Dedifferentiated amniotic fluid mesenchymal stem cell (primary cell): ENCODE measurements at regions not wholly inside any gene's neighbourhood (a gene's known extent, or its start where the extent isn't known, plus 50 kb on each side); places are given as distances from the start of the nearest gene placed in this dataset.
"Not testable (repeated sequence)": the region's sequence is repeated elsewhere in the genome, so short reads cannot be mapped to it uniquely, and the experiment has no call there.

Source experiments
- DNase-seq: peaks from one replicate; pipeline ENCODE4 v3.0.0-alpha.2; 2016; ENCODE audit errors: extremely low spot score

GRCh38 chr11:81888391-81888790 is 845.3 kb downstream of the FAM181B start:
- no peak for DNase-seq

DNA sequence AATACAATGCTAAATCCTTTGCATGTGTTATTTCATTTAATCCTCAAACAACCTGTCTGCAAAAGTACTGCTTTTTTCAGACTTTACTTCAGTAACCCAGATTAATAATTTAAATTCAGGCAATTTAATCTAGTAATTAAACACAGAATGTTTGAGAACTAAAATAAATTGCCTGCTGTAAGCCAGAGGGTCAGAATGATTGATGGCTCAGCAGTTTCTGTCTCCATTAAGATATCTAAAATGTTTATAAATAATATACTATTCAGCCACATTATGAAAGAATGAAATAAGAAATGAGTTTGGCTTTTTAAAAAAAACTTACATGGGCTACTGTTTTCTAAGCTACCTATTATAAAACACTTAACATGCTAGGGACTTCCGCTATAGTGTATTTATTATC is 846.0 kb downstream of the FAM181B start:
- DNase-seq = no peak

GRCh38 chr11:81886406-81887075 is 847.1 kb downstream of the FAM181B start:
- DNase-seq = no peak

GRCh38 chr11:81874635-81875034 is 859.0 kb downstream of the FAM181B start:
- DNase-seq = no peak

GRCh38 chr11:81870815-81871214 is 862.8 kb downstream of the FAM181B start:
- no peak for DNase-seq

GRCh38 chr11:81870066-81870412 is 863.6 kb downstream of the FAM181B start:
- DNase-seq = no peak

- DNase-seq = no peak
These were observed 864.2 kb downstream of the FAM181B start for GRCh38 chr11:81869351-81870065.

DNA sequence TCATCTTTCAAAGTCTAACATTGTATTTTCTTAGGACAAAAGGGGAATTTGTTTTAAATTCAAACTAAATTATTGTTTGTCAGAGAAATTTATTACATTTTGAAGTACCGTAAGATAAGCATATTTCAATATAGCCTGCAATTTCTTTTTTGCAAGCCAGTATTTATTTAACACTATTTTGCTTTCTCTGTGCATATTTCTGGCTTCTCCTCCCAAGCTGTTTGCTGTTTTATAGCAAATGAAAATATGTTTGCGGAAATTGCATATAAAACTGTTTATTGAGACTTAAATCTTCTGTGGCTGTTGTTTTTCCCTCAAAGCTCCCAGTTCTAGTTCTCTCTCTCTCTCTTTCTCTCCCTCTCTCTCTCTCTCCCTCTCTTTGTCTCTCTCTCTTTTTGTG is 866.8 kb downstream of the FAM181B start:
- DNase-seq = no peak

DNA sequence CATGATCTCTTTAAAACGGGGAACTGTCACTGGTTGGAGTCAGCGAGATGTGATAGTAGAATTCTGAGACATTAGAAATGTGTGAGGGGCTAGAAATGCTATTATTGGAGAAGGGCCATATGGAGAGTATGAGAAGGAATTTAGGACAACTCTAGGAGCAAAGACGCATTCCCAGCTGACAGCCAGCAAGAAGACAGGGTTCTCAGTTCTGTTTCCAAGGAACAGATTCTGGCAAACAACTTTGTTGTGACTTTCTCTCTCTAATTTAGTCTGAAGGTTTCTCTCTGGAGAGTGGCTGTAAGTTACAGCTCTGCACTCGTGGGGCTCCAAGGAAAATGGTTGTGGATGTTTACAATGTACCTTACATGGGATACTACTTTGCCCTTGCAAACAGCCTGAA is 876.3 kb downstream of the FAM181B start:
- DNase-seq = no peak

DNA sequence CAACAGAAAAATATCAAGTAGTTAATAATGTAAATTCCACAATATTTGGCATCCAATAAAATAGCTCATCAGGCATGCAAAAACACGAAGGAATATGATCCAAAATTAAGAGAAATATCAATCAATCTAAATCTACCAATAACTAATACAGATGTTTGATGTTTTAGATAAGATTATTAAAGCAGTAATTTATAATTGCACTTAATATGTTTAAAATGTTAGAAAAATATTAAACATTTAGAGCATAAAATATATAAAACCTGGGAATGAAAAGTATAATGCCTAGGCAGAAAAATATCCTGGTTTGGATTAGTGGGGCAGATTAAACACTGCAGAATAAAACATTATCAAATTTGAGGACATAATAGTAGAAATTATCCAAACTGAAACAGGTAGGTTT is 879.9 kb downstream of the FAM181B start:
- no peak for DNase-seq

DNA sequence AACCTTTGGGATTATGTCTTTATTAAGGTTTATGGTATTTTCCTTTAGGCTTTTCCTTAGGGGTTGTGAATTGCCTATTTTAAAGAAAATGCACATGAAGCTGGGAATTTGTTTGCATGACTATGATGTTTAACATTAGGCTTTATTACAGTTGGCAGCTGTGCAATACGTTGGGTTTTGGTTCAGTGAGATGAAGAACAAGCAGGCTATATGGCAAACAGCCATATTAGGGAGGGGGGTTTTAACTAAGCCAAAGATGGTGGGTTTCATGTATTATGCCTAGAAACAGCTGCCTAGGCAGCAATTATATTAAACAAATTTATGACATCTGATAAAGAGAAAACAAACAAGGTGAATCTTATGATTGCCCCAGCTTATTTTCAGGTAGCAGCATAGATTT is 880.8 kb downstream of the FAM181B start:
- DNase-seq = no peak

- no peak for DNase-seq
These were observed 893.3 kb downstream of the FAM181B start for GRCh38 chr11:81840380-81840779.

- no peak for DNase-seq
These were observed 893.7 kb downstream of the FAM181B start for GRCh38 chr11:81839976-81840375.

DNA sequence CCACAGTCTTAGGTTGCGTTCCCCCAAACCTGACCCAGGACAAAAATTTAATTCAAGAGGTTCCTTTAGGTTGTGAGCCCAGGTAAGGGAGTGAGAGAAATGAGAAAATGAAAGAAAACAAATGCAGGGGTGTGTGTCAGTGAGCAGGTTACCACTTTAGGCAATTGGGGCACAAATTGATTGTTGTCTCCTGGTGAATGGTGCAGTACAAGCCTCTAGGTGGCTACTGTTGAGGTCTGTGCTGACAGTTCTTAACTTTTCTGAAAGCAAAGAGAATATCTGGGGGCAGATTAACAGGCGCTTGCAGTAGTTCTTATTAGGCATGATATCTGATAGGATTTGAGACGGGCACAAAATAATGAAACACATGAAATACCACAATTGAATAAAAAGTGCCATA is 894.6 kb downstream of the FAM181B start:
- no peak for DNase-seq

- DNase-seq = no peak
These were observed 903.7 kb downstream of the FAM181B start for GRCh38 chr11:81829976-81830375.

DNA sequence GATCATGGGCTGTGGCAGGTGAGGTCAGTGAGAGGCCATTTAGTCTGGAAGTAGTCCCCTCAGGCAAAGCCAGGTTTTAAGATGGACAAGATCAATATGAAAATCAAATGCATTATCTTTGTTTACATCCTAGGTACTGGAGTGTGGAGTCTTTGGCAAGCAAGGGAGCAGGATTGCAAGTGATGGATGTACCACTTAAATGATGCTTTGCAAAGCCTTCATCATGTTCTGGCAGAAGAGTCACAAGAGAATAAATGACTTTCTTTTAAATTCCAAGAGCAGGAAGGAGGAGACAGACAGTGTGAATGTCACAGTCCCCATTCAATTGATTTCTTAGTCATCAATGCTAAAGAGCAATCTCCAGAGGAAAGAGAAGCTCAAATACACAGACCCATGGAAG is 908.3 kb downstream of the FAM181B start:
- no peak for DNase-seq

DNA sequence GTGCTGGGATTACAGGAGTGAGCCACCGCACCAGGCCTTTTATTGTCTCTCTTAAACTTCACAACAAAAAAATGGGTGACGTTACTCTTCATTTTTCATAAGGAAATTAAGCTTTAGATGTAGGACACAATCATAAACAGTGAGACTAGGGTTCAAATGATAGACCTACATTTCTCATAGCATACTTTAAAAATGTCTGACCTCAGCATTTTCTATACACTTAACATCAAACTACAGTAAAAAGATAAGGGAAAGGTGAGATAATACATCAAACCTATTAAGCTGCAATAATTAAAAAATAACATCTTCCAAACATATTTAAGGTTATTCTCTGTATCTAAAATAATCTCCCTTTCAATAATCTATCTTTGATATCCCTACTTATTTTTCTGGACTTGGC is 914.2 kb downstream of the FAM181B start:
- no peak for DNase-seq

DNA sequence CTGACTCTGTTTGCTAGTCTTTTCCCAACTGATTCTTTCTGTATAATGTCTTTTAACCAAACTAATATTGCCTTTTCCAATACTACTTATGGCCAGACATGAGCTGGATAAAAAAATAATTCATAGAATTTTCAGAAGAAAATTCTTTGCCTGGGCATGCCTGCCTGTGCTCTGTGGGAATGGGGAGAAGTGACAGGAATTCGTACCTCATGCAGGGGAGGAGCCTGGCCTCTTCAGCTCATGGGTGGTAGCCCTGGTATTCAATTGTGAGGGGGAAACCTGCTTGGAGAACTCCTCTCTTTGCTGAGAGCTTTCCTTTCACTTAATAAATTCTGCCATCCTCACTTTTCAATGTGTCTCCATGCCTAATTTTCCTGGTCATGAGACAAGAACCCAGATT is 928.8 kb downstream of the FAM181B start:
- DNase-seq = no peak

GRCh38 chr11:81802591-81802990 is 931.1 kb downstream of the FAM181B start:
- no peak for DNase-seq

DNA sequence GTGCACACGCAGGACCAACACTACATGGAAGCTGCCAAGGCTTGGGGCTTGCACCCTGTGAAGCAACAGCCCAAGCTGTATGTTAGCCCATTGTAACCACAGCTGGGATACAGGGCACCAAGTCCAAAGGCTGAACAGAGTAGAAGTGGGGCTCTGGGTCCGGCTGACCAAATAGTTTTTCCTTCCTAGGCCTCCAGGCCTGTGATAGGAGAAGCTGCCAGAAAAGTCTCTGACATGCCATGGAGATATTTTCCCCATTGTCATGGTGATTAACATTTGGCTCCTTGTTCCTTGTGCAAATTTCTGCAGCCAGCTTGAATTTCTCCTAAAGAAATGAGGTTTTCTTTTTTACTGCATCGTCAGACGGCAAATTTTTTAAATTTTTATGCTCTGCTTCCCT is 941.2 kb downstream of the FAM181B start:
- no peak for DNase-seq

GRCh38 chr11:81787584-81788049 is 946.0 kb downstream of the FAM181B start:
- no peak for DNase-seq

GRCh38 chr11:81772166-81772565 is 961.5 kb downstream of the FAM181B start:
- DNase-seq = no peak

DNA sequence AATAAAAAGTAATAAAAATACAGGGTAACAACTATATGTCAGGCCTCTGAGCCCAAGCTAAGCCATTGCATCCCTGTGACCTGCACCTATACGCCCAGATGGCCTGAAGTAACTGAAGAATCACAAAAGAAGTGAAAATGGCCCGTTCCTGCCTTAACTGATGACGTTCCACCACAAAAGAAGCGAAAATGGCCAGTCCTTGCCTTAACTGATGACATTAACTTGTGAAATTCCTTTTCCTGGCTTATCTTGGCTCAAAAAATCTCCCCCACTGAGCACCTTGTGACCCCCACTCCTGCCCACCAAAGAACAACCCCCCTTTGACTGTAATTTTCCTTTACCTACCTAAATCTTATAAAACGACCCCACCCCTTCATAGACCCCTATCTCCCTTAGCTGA is 963.8 kb downstream of the FAM181B start:
- DNase-seq = not testable (repeated sequence)
